GM23338 (cell line): ENCODE measurements at regions not wholly inside any gene's neighbourhood (a gene's known extent, or its start where the extent isn't known, plus 50 kb on each side); places are given as distances from the start of the nearest gene placed in this dataset.

Source experiments
- ATAC-seq: fragments of 200-7000 bp; cut with Tn5 transposase; 3 replicates; pipeline ENCODE4 v1.9.1; 2020
- DNase-seq: peaks from one replicate; pipeline ENCODE4 v3.0.0-alpha.2; 2015; ENCODE audit warnings: low spot score
- H2AFZ ChIP-seq: fragments of 200-600 bp; sonication (generic); 2 replicates; pipeline ENCODE4 v1.8.0; 2016; ENCODE audit warnings: antibody characterized with exemption, mild to moderate bottlenecking, moderate library complexity
- H3F3A ChIP-seq: fragments of 200-600 bp; sonication (generic); replicated peaks from 2 replicates; pipeline ENCODE4 v1.8.0; 2017; ENCODE audit warnings: antibody characterized with exemption, mixed run types, low read depth
- H3K27ac ChIP-seq: fragments of 200-600 bp; sonication (generic); 2 replicates; pipeline ENCODE4 v1.6.1; 2016; ENCODE audit warnings: low read depth
- H3K27me3 ChIP-seq: fragments of 200-600 bp; sonication (generic); 2 replicates; pipeline ENCODE4 v1.8.0; 2016; ENCODE audit warnings: mild to moderate bottlenecking, mixed run types, moderate library complexity; ENCODE audit not compliant: insufficient read depth
- H3K36me3 ChIP-seq: fragments of 200-600 bp; sonication (generic); 2 replicates; pipeline ENCODE4 v1.8.0; 2016; ENCODE audit warnings: mild to moderate bottlenecking; ENCODE audit not compliant: insufficient read depth
- H3K4me1 ChIP-seq: fragments of 200-600 bp; sonication (generic); 2 replicates; pipeline ENCODE4 v1.8.0; 2016; ENCODE audit warnings: mild to moderate bottlenecking, moderate library complexity; ENCODE audit not compliant: insufficient read depth
- H3K4me2 ChIP-seq: fragments of 200-600 bp; sonication (generic); 2 replicates; pipeline ENCODE4 v1.7.1; 2017; ENCODE audit warnings: mixed run types
- H3K4me3 ChIP-seq: fragments of 200-600 bp; sonication (generic); 2 replicates; pipeline ENCODE4 v1.6.1; 2016; ENCODE audit warnings: mixed run types
- H3K79me2 ChIP-seq: fragments of 200-600 bp; sonication (generic); replicated peaks from 2 replicates; pipeline ENCODE4 v1.8.0; 2017; ENCODE audit warnings: mild to moderate bottlenecking; ENCODE audit not compliant: insufficient read depth
- H3K9me2 ChIP-seq: fragments of 200-600 bp; sonication (generic); 2 replicates; pipeline ENCODE4 v1.8.0; 2017; ENCODE audit not compliant: insufficient read depth
- H4K20me1 ChIP-seq: fragments of 200-600 bp; sonication (generic); replicated peaks from 2 replicates; pipeline ENCODE4 v1.8.0; 2017; ENCODE audit warnings: mild to moderate bottlenecking; ENCODE audit not compliant: insufficient read depth
- H3K27ac Mint-ChIP-seq: 2 replicates; pipeline ENCODE4 v1.8.0; 2020; ENCODE audit warnings: inconsistent platforms, mild to moderate bottlenecking, moderate library complexity, mixed read lengths
- H3K27me3 Mint-ChIP-seq: 3 replicates; pipeline ENCODE4 v1.8.0; 2022; ENCODE audit warnings: low read depth, mild to moderate bottlenecking, moderate library complexity, mixed read lengths, inconsistent platforms; ENCODE audit not compliant: insufficient read depth, poor library complexity
- H3K36me3 Mint-ChIP-seq: 3 replicates; pipeline ENCODE4 v1.8.0; 2021; ENCODE audit warnings: low read depth, mild to moderate bottlenecking, inconsistent platforms, moderate library complexity, mixed read lengths
- H3K4me1 Mint-ChIP-seq: 3 replicates; pipeline ENCODE4 v1.8.0; 2020; ENCODE audit warnings: mild to moderate bottlenecking, inconsistent platforms, mixed read lengths
- H3K4me3 Mint-ChIP-seq: 3 replicates; pipeline ENCODE4 v1.8.0; 2021; ENCODE audit warnings: moderate library complexity, mild to moderate bottlenecking, inconsistent platforms, mixed read lengths
- H3K9me3 Mint-ChIP-seq: 3 replicates; pipeline ENCODE4 v1.8.0; 2020; ENCODE audit warnings: moderate library complexity, mild to moderate bottlenecking, inconsistent platforms, mixed read lengths
- CREB1 ChIP-seq: fragments of 250-450 bp; sonication (Bioruptor Pico); IDR thresholded peaks from 2 replicates; pipeline ENCODE4 v1.5.0; 2020; ENCODE audit warnings: low read depth, mild to moderate bottlenecking, moderate library complexity
- EZH2 ChIP-seq: fragments of 200-600 bp; sonication (generic); IDR thresholded peaks from one replicate; pipeline ENCODE4 v1.8.0; 2017; ENCODE audit warnings: antibody characterized with exemption, mild to moderate bottlenecking, low read depth; ENCODE audit not compliant: unreplicated experiment
- EZH2phosphoT487 ChIP-seq: fragments of 200-600 bp; sonication (generic); IDR thresholded peaks from one replicate; pipeline ENCODE4 v1.8.1; 2018; ENCODE audit warnings: antibody characterized with exemption; ENCODE audit not compliant: unreplicated experiment
- JUNB ChIP-seq: IDR thresholded peaks from one replicate; pipeline ENCODE4 v1.6.1; 2016; ENCODE audit warnings: antibody characterized with exemption; ENCODE audit not compliant: unreplicated experiment
- NANOG ChIP-seq: IDR thresholded peaks from 2 replicates; pipeline ENCODE4 v1.6.1; 2016; ENCODE audit warnings: antibody characterized with exemption, borderline replicate concordance
- POLR2AphosphoS5 ChIP-seq: IDR thresholded peaks from 2 replicates; pipeline ENCODE4 v1.6.1; 2016; ENCODE audit warnings: antibody characterized with exemption, low read depth
- REST ChIP-seq: IDR thresholded peaks from one replicate; pipeline ENCODE4 v1.6.1; 2018; ENCODE audit warnings: antibody characterized with exemption; ENCODE audit not compliant: unreplicated experiment
- ZNF114 ChIP-seq: fragments of 250-450 bp; sonication (Bioruptor Pico); IDR thresholded peaks from 2 replicates; pipeline ENCODE4 v1.5.0; 2020; ENCODE audit warnings: mild to moderate bottlenecking, moderate library complexity
- ZNF331 ChIP-seq: fragments of 250-450 bp; sonication (Bioruptor Pico); IDR thresholded peaks from 2 replicates; pipeline ENCODE4 v1.5.0; 2020; ENCODE audit warnings: low read depth, mild to moderate bottlenecking, moderate library complexity
- TF ChIP-seq, protein P1 (sequence below): fragments of 250-450 bp; sonication (Bioruptor Pico); IDR thresholded peaks from 2 replicates; pipeline ENCODE4 v1.5.0; 2020; ENCODE audit warnings: mild to moderate bottlenecking, moderate library complexity
- TF ChIP-seq, protein P2 (sequence below), 2 experiments: fragments of 200-600 bp in 1 of 2; sonication (generic) in 1 of 2; conservative IDR thresholded peaks; 2 replicates each; pipeline versions ENCODE4 v1.5.1 to v1.6.1; 2016 to 2017; ENCODE audit warnings: antibody characterized with exemption in 2 of 2, low read depth in 2 of 2, mild to moderate bottlenecking in 2 of 2, moderate library complexity in 1 of 2
- TF ChIP-seq, protein P3 (sequence below): IDR thresholded peaks from 2 replicates; pipeline ENCODE4 v1.6.1; 2016; ENCODE audit warnings: antibody characterized with exemption

- Histone ChIP-seq H3K79me2 (no peaks in the 10 kb centered on the region), H4K20me1 (no peaks in the 10 kb centered on the region), H3K4me1 (no peaks in the 10 kb centered on the region), H3K36me3 (no peaks in the 10 kb centered on the region), H3K4me2 (no peak overlapping the region), H3K27ac (no peak overlapping the region), H3K4me3 (no peak overlapping the region), H2AFZ (no peak overlapping the region), H3K9me2 (no peaks in the 10 kb centered on the region), H3F3A (no peaks in the 10 kb centered on the region), H3K27me3 (no peaks in the 10 kb centered on the region)
- no peak overlapping the region for H3K27ac Mint-ChIP-seq
- H3K9me3 Mint-ChIP-seq, result no peaks in the 10 kb centered on the region; the same call in 2 of the 3 replicates
- H3K4me3 Mint-ChIP-seq, result no peak overlapping the region
- ATAC-seq (no peak), DNase-seq (no peak)
- H3K4me1 Mint-ChIP-seq, result no peaks in the 10 kb centered on the region
- peaks cover 8% of the 10 kb centered on the region for H3K27me3 Mint-ChIP-seq
- TF ChIP-seq POLR2AphosphoS5 (no peak), EZH2 (no peak), REST (no peak), CREB1 (no peak), ZNF114 (CRISPR knock-in tag) (no peak), NANOG (no peak), JUNB (no peak), EZH2phosphoT487 (no peak), ZNF331 (CRISPR knock-in tag) (no peak)
- TF ChIP-seq, protein P1, sequence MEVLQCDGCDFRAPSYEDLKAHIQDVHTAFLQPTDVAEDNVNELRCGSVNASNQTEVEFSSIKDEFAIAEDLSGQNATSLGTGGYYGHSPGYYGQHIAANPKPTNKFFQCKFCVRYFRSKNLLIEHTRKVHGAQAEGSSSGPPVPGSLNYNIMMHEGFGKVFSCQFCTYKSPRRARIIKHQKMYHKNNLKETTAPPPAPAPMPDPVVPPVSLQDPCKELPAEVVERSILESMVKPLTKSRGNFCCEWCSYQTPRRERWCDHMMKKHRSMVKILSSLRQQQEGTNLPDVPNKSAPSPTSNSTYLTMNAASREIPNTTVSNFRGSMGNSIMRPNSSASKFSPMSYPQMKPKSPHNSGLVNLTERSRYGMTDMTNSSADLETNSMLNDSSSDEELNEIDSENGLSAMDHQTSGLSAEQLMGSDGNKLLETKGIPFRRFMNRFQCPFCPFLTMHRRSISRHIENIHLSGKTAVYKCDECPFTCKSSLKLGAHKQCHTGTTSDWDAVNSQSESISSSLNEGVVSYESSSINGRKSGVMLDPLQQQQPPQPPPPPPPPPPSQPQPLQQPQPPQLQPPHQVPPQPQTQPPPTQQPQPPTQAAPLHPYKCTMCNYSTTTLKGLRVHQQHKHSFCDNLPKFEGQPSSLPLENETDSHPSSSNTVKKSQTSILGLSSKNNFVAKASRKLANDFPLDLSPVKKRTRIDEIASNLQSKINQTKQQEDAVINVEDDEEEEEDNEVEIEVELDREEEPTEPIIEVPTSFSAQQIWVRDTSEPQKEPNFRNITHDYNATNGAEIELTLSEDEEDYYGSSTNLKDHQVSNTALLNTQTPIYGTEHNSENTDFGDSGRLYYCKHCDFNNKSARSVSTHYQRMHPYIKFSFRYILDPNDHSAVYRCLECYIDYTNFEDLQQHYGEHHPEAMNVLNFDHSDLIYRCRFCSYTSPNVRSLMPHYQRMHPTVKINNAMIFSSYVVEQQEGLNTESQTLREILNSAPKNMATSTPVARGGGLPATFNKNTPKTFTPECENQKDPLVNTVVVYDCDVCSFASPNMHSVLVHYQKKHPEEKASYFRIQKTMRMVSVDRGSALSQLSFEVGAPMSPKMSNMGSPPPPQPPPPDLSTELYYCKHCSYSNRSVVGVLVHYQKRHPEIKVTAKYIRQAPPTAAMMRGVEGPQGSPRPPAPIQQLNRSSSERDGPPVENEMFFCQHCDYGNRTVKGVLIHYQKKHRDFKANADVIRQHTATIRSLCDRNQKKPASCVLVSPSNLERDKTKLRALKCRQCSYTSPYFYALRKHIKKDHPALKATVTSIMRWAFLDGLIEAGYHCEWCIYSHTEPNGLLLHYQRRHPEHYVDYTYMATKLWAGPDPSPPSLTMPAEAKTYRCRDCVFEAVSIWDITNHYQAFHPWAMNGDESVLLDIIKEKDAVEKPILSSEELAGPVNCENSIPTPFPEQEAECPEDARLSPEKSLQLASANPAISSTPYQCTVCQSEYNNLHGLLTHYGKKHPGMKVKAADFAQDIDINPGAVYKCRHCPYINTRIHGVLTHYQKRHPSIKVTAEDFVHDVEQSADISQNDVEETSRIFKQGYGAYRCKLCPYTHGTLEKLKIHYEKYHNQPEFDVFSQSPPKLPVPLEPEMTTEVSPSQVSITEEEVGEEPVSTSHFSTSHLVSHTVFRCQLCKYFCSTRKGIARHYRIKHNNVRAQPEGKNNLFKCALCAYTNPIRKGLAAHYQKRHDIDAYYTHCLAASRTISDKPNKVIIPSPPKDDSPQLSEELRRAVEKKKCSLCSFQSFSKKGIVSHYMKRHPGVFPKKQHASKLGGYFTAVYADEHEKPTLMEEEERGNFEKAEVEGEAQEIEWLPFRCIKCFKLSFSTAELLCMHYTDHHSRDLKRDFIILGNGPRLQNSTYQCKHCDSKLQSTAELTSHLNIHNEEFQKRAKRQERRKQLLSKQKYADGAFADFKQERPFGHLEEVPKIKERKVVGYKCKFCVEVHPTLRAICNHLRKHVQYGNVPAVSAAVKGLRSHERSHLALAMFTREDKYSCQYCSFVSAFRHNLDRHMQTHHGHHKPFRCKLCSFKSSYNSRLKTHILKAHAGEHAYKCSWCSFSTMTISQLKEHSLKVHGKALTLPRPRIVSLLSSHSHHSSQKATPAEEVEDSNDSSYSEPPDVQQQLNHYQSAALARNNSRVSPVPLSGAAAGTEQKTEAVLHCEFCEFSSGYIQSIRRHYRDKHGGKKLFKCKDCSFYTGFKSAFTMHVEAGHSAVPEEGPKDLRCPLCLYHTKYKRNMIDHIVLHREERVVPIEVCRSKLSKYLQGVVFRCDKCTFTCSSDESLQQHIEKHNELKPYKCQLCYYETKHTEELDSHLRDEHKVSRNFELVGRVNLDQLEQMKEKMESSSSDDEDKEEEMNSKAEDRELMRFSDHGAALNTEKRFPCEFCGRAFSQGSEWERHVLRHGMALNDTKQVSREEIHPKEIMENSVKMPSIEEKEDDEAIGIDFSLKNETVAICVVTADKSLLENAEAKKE (CRISPR knock-in tag), result no peak
- TF ChIP-seq, protein P2, sequence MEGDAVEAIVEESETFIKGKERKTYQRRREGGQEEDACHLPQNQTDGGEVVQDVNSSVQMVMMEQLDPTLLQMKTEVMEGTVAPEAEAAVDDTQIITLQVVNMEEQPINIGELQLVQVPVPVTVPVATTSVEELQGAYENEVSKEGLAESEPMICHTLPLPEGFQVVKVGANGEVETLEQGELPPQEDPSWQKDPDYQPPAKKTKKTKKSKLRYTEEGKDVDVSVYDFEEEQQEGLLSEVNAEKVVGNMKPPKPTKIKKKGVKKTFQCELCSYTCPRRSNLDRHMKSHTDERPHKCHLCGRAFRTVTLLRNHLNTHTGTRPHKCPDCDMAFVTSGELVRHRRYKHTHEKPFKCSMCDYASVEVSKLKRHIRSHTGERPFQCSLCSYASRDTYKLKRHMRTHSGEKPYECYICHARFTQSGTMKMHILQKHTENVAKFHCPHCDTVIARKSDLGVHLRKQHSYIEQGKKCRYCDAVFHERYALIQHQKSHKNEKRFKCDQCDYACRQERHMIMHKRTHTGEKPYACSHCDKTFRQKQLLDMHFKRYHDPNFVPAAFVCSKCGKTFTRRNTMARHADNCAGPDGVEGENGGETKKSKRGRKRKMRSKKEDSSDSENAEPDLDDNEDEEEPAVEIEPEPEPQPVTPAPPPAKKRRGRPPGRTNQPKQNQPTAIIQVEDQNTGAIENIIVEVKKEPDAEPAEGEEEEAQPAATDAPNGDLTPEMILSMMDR (conservative IDR thresholded peaks at IDR 0.05; ENCODE audit: low read depth in 2 of 2), result no peak
- TF ChIP-seq, protein P3, sequence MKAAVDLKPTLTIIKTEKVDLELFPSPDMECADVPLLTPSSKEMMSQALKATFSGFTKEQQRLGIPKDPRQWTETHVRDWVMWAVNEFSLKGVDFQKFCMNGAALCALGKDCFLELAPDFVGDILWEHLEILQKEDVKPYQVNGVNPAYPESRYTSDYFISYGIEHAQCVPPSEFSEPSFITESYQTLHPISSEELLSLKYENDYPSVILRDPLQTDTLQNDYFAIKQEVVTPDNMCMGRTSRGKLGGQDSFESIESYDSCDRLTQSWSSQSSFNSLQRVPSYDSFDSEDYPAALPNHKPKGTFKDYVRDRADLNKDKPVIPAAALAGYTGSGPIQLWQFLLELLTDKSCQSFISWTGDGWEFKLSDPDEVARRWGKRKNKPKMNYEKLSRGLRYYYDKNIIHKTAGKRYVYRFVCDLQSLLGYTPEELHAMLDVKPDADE, result no peak
- no peaks in the 10 kb centered on the region for H3K36me3 Mint-ChIP-seq
These were observed 69.3 kb upstream of the KLF13 start for GRCh38 chr15:31257286-31257685.
